Activated T-cell treated with anti-CD3 and anti-CD28 coated beads for 24 hours (primary cell): ENCODE measurements at regions not wholly inside any gene's neighbourhood (a gene's known extent, or its start where the extent isn't known, plus 50 kb on each side); places are given as distances from the start of the nearest gene placed in this dataset.
"Not testable (repeated sequence)": the region's sequence is repeated elsewhere in the genome, so short reads cannot be mapped to it uniquely, and the experiment has no call there.

Experiments used
- DNase-seq: peaks from one replicate; pipeline ENCODE4 v3.0.0-alpha.2; 2020; ENCODE audit warnings: low read depth

GRCh38 chr10:57959318-57960006 is 308.2 kb downstream of the IPMK start:
- no peak for DNase-seq

GRCh38 chr10:57955076-57955475 is 312.6 kb downstream of the IPMK start:
- no peak for DNase-seq

- DNase-seq: no peak
Observed at GRCh38 chr10:57952741-57953140, 315.0 kb downstream of the IPMK start.

GRCh38 chr10:57950442-57950974 is 317.2 kb downstream of the IPMK start:
- no peak for DNase-seq

- no peak for DNase-seq
Observed at GRCh38 chr10:57948796-57949195, 318.9 kb downstream of the IPMK start.

GRCh38 chr10:57946833-57947232 is 320.9 kb downstream of the IPMK start:
- DNase-seq: no peak

- no peak for DNase-seq
Observed at GRCh38 chr10:57943701-57944100, 324.0 kb downstream of the IPMK start.

- DNase-seq: no peak
Observed at GRCh38 chr10:57925045-57925444, 342.6 kb downstream of the IPMK start.

- DNase-seq: no peak
Observed at GRCh38 chr10:57921140-57921539, 346.6 kb downstream of the IPMK start.

- DNase-seq: no peak
Observed at GRCh38 chr10:57919864-57920263, 347.8 kb downstream of the IPMK start.

GRCh38 chr10:57917019-57917418 is 350.7 kb downstream of the IPMK start:
- DNase-seq: no peak

GRCh38 chr10:57905861-57906260 is 361.8 kb downstream of the IPMK start:
- DNase-seq: no peak

GRCh38 chr10:57905010-57905409 is 362.7 kb downstream of the IPMK start:
- DNase-seq: no peak

GRCh38 chr10:57898231-57898630 is 369.5 kb downstream of the IPMK start:
- no peak for DNase-seq

GRCh38 chr10:57897611-57898010 is 370.1 kb downstream of the IPMK start:
- DNase-seq: no peak

- DNase-seq: no peak
Observed at GRCh38 chr10:57894361-57894760, 373.3 kb downstream of the IPMK start.

- no peak for DNase-seq
Observed at GRCh38 chr10:57891201-57892006, 376.3 kb downstream of the IPMK start.

GRCh38 chr10:57890691-57891090 is 377.0 kb downstream of the IPMK start:
- DNase-seq: no peak

GRCh38 chr10:57885618-57885968 is 382.1 kb downstream of the IPMK start:
- not testable (repeated sequence) for DNase-seq

- no peak for DNase-seq
Observed at GRCh38 chr10:57884965-57885617, 382.6 kb downstream of the IPMK start.

GRCh38 chr10:57884407-57884806 is 383.3 kb downstream of the IPMK start:
- no peak for DNase-seq

GRCh38 chr10:57880446-57881227 is 387.1 kb downstream of the IPMK start:
- no peak for DNase-seq
